GM18517 (cell line): ENCODE measurements at regions not wholly inside any gene's neighbourhood (a gene's known extent, or its start where the extent isn't known, plus 50 kb on each side); places are given as distances from the start of the nearest gene placed in this dataset.
"Not testable (repeated sequence)": the region's sequence is repeated elsewhere in the genome, so short reads cannot be mapped to it uniquely, and the experiment has no call there.

Experiments used
- ATAC-seq: cut with Tn5 transposase; IDR thresholded peaks from one replicate; pipeline ENCODE4 v1.9.1; 2021; ENCODE audit warnings: mild to moderate bottlenecking, moderate library complexity; ENCODE audit not compliant: unreplicated experiment

DNA sequence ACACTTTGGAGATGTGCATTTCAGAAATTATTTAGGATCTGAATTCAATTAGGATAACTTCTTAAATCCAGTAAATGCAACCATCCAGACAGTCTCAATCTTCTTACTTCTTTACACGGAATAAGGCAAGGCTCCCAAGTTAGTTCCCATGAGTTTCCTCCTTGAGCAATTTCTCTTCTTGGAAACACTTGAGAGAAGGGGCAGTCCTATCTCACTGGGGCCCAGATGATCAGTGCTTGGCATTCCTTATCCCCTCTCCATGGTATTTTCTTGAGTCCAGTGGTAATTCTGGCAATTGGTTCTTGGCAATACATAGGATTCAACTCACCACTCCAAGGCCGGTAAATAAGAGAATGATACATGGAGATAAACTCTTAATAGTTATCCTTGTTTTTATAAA lies 87.1 kb upstream of the PTHLH start:
- no peak for ATAC-seq

DNA sequence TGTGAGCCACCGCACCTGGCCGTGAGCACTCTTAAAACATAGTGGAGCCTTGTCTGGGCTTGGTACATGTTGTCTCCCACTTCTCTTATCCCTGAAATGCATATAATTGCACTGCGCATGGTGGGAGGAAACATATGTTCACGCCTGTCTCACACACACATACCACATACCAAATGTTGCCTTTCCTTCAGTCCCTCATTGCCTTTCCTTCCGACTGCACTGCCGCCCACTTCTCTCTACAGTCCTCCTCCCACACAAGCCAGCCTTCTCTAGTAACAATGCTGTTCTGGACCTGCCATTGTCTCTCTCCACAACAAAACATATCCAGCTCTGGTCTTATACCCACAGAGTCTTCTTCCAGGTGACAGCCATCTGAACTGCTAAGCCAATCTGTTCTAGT lies 88.3 kb upstream of the PTHLH start:
- no peak for ATAC-seq

DNA sequence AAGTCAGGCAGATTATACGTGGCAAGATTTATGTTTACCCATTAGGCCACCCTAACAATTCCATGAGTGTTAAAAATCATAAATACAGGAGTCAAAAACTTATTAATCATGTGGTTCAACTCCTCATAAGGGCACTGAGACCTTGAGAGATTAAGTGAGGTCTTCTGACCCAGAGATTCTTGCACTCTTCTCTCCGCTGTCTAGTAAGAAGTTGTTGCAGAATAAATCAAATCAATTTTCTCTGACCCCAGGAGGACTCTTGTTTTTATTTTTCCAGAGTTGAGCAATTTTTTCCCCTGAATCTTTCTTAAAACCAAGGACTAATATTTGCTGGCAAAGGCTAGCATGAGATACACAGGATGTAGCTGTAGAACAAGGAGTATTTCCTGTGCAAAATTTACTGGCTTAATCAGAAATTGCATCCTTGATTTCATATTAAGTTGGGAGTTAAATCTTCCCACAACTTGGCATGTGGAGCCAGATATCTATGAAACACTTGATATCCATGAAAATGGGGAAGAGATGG lies 90.9 kb upstream of the PTHLH start:
- ATAC-seq, result no peak

DNA sequence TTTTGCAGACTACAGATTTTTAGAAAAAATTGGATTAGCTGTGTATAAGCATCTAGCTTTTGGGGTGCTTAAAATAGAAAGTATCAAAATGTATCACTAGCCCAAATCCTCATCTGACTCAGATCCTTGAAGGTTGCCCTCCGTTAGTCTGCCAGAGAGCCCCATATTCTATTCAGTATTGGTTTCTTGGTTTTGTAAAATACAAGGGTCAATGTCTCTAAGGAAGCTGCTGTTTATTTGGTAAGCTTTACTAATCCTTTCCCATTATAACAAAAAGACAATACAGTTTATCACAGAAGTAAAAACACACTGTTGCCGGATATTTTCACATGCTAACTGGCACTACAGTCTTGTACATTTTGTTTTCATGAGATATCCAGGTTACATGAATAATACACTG lies 92.8 kb upstream of the PTHLH start:
- ATAC-seq, result no peak

DNA sequence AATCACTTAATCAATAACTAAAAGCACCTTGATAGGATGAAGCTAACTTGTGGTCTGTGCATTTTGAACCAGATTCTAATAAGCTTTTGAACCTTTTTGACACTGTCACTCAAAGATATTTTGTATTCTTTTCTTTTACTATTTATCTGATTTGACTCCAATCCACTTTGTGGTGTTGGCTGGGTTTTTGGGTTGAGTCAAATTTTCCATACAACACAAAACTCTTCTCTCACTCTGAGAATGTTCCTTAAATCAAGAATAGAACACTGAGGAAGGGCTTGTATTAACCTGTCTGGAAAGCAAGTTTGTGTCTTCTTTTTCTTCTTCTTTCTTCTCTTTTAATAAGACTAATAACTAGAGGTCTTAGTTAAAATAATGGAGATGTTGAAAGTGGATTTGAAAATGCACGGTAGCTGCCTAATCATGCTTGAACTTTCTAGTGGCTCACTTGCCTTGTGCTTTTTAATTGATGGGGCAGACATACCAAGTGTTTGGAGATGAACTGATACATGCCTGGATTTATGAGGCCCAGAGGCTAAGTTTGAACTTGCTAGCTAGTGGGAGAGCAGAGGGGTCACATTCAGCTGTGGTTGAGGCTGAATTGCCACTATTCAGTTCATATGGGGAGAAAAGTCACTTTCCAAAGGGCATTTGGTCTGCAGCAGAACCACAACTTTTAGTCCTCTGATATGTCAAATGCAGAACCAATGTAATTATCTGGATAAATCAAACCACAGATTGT lies 93.5 kb upstream of the PTHLH start:
- ATAC-seq, result no peak

DNA sequence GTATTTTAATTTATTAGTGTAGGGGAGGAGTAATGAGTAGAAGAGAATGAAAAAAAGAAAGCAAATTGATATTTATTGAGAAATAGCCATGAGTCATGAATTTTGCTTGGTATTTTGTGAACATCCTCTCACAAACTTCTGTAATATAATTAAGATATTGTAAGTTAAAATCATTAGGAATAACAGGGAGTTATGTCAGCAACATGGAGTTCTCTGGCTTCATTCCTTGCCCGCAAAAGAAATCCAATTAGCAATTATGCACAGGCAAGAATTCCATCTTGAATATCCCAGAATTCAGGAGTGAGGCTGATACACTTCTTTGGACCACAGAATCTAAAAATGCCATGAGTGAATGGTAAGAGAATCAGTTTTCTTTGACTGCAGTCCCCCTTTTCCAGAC lies 94.3 kb upstream of the PTHLH start:
- ATAC-seq, result no peak

DNA sequence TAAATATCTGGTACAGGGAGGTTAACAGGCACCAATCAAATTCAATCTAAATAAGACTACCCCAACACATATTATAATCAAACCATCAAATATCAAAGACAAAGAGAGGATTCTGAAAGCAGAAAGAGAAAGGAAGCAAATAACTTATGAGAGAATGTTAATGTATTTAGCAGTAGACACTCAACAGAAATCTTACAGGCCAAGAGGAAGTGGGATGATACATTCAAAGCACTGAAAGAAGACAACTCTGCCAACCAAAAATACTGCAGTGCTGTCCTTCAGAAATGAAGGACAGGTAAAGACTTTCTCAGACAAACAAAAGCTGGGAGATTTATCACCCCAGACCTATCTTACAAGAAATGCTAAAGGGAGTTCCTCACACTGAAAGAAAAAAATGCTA lies 95.9 kb upstream of the PTHLH start:
- ATAC-seq, result no peak

DNA sequence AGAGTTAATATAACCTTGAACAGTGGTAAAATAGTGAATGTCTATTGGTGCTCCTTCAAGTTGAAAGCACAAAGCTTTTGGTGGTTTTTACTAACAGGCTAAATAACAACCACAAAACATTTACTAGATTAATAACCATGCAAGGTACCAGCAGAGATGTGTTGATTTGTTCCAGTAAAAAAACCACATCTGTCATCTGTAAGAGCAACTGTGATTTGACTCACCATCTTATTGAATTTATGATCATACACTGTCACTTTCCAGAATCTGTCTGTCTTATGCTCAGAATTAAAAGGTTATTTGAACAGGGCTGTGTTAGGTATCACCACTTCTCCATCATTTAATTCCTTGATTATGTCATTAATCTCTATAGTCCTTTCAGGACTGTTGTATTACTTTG lies 107.0 kb upstream of the PTHLH start:
- no peak for ATAC-seq

DNA sequence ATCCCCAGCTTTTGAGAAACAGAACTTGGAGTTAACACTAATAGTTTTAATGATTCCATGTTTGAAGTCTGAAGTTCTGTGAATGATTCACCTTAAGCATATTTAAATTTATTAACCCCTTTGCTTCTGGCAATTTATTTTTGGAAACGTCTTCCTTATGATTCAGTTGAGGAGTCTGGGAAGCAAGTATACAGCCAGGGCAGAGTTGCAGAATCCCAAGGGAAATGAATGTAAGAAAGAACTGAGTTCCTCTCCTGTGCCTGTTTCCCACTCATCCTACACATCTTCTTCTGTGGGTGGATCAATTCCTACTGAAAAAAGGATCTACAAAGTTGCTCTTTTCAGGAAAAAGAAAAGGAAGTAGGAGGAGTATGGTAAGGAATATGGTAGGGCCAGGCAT lies 108.2 kb upstream of the CCDC91 start:
- no peak for ATAC-seq

DNA sequence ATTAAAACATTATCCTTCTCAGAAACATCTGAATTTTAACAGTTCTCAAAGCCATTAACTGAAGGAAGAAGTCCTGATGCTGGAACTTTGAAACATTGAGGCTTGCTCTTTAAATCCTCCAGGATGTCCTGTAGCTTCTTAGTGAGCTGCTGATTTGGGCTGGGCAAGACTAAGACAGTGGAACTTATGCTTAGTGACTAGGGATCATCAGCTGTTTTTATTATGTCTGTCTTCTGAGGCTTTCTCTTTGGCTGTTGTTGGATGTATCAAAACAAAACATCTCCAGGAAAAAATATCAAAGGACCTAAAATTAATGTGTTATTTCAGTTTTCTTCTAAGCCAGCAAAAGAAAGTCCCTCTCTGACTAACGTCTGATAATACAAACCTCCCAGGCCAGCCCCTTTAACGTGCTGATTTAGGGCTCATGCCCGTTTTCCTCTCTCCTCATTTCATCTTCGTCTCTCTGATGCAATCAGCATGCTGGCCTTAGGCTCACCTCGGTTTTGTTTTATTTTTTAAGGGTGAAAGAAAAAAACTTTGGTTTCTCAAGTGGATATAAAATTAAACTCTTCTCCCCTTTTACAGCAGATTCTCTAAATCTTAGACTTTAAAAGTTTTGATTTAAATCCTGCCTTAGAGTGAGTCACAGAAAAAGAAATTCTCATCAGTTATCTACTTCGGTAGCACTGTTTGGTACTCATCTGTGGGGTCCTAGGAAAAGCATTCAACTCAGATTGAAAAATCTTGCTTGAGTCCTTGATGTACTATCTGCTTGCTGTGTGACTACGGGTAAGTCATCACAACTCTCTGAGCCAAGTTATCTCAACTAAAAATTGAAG lies 106.2 kb upstream of the CCDC91 start:
- no peak for ATAC-seq

DNA sequence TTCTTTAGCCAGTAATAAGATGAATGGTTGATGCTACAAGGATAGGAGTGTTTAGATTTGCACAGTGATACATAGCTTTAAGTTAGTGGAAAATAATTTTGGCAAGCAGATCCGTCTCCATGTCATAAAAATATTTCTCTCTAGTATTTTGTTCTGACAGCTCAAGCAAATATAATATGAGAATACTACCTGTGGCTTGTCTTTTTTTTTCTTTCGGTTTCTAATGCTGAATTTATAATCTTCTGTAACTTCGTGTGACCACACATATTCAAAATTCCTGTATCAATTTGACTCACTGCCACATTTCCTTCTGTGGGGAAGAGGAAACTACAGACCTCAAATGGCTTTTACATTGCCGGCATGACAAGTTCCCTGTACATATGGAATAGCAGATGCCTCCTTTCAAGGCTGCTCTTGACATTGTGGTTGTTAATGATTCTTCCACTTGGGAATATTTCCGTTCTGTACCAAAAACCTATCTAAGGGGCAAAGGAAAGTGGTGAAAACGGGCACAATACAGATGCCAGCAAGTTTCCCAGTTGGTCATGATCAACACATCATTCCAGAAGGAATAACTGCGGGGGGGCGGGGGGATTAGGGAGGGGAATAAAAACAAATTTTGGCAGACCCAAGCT lies 103.6 kb upstream of the CCDC91 start:
- peak; percentile 67 for ATAC-seq

DNA sequence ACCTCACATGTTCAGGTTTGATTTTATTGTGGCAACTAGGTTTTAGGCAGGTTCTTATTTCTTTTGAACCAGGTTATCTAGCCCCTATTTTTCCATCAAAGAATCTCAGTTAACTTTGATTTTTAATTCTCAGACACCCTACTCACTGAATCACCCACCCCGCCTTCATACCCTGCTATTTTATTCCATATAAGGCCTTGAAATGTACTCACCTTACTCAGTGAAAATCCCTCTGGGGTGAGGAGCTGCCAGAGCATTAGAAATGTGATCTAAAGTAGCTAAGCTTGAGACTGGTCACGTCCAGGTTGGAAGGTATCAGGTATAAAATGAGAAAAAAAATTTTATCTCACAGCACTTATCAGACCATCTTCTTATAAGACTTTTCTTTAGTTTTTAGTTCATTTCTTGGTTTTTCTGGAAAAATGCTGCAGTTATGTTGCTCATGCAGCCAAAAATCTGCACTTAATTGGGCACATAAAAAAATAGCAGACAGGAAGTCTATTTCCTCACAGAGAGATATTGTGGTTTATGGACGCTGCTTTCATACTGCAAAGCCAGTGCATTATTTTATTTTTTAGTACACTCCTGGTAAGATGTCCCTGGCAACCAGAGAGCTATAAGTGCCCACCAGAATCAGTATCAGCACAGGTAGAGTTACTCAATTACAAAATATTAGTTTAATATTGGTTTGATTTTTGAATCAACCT lies 101.5 kb upstream of the CCDC91 start:
- ATAC-seq, result no peak

DNA sequence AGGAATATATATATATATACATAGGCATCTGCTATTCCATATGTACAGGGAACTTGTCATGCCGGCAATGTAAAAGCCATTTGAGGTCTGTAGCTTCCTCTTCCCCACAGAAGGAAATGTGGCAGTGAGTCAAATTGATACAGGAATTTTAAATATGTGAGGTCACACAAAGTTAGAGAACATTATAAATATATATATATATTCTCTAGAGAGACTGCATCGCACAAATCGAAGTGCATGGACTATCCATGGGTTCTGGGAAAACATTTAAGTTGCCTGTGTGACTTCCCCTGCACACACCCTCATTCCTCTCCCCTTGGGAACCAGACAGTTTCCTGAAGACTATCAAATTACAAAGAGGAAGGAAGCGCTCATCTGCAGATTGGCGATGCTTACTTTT lies 100.9 kb upstream of the CCDC91 start:
- ATAC-seq, result no peak

DNA sequence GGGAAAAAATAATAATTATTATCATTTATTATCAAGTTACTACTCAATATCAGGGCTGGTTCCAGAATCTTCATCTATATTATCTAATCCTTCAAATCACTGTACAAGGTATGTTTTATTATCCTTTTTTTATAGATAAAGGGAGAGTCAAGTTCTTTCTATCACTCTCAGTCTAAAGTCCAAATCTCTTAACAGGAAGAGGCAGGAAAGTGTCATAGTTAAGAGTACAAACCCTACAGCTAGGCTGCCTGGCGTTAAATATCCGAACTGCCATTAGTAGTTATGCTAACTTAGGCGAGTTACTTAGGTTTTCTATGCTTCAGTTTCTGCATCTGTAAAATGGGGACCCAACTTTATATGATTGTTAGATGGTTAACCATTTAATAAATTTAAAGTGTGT lies 99.4 kb upstream of the CCDC91 start:
- ATAC-seq, result no peak

DNA sequence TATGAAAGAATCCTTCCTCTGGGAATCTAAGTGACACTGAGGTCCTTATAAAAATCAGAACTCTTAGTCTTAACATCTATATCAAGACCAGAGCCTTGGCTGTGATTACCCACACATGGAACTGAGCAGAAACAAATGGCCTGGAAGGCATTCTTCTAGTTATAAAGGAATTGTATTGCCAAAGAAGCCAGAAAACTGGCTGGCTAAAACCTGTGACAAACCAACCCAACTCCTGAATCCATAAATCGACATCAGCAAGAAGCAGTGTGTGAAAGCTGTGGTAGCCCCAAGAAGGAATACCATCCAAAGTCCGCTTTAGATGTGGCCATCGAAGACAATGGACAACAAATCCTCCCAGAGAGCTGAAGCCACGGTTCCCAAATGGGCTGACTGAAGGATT lies 97.9 kb upstream of the CCDC91 start:
- no peak for ATAC-seq

DNA sequence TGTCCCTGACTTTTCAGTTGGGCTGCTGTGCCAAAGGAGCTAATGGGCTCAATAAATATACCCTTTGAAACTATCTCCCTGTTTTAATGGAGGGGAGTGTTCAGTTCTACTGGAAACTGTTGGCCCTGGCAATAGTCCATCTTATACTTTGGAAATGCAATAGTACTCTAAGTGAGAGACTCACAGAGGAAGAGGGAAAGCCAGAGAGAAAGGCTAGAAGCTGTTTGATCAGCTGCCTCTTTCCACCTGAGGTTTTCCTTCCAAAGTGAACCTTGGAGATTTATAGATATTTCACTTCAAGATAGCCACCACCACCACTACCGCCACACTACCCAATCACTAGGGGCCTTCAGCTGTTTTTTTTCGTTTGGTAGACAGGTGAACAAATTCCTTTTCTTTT lies 93.6 kb upstream of the CCDC91 start:
- no peak for ATAC-seq

DNA sequence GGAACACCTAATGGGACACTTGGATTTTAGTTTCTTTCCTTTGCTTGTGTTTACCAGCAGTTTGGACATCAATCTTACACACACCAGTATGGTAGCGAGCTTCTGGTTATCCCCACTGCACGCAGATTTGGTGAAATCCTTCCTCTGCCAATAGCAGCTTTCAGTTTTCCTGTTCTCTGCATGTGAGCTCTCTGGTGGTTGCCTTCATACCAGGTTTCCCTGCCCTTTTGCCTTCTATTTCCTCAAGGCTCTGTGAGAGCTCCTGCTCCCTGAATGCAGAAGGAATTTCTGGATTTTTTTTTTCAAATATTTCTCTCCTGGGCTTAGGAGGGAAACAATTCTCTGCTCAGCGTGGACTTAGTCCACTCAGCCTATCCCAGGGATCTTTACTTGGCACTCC lies 93.0 kb upstream of the CCDC91 start:
- ATAC-seq, result no peak

DNA sequence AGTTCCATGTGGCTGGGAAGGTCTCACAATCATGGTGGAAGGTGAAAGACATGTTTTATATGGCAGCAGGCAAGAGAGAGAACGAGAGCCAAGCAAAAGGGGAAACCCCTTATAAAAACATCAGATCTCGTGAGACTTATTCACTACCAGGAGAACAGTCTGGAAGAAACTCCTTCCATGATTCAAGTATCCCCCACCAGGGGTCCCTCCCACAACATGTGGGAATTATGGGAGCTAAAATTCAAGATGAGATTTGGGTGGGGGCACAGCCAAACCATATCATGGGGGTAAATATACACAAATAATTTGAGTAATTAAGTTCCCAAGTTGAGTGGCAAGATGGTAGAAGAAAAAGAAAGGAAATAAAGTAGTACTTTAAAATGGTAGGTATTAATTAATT lies 91.0 kb upstream of the CCDC91 start:
- not testable (repeated sequence) for ATAC-seq

DNA sequence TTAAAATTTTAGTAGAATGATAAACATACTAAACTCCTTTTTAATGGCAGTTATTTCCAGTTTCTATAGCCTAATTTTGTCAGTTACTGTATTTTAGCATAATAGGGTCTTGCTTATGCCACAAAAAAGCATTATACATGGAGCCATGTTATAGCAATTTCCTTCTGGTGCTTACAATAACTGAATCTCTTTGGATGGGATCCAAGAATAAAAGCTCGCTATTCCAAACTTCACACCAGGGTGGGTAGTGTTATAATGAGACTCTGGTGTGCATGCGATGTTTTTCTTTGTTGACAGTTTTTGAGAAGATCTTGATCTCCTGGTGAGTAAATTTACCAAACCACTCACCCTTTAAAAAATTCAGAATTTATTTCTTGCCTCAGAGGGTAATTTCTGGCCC lies 90.4 kb upstream of the CCDC91 start:
- ATAC-seq, result no peak

DNA sequence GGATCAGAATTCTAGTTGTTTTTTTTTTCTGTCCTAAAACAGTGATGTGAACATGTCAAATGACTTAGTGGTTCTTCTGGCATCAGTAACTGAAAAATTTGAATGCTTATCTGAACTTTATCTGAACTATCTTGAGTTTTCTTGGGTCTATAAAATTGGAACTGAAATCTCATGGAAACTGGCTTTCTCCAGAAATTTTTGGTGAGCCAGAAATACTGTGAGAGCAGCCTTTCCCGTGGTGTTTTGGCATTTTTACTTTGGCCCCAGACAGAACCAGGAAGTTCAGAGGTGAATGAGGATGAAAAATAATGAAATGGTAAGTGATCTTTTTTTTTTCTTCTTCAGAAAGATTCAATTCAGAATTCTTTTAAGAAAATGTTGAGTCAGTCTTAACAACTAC lies 89.5 kb upstream of the CCDC91 start:
- no peak for ATAC-seq

DNA sequence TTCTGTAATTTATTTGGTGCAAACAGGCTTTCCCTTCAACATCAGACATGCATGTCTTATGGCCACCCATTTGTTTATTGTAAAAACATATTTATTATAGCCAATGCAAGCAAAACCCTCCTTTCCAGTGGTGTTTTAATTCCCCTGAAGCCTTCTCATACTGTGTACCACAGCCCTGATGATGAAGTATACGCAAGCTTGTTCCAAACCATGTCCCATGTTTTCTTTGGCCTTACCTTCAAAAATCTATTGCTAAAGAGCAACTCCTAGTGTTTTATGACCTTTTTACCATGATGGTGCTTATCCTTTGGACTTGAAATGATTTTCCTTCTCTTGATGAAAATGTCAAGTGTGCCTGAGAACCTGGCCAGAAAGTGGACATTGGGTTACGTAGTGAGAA lies 85.9 kb upstream of the CCDC91 start:
- ATAC-seq, result no peak
